Mucosa of rectum (tissue), 2 donors: ENCODE measurements at regions not wholly inside any gene's neighbourhood (a gene's known extent, or its start where the extent isn't known, plus 50 kb on each side); places are given as distances from the start of the nearest gene placed in this dataset.

Experiments used
- H3K27ac ChIP-seq, 2 donors: one replicate each; pipeline ENCODE4 v1.7.0; 2013; ENCODE audit warnings: inconsistent platforms in 2 of 2, low read depth in 2 of 2, low read length in 2 of 2
- H3K27me3 ChIP-seq, 2 donors: one replicate each; pipeline ENCODE4 v1.7.0; 2013; ENCODE audit warnings: low read length in 2 of 2; ENCODE audit not compliant: control insufficient read depth in 2 of 2, insufficient read depth in 2 of 2
- H3K36me3 ChIP-seq, 2 donors: one replicate each; pipeline ENCODE4 v1.7.0; 2013; ENCODE audit warnings: low read length in 2 of 2; ENCODE audit not compliant: control insufficient read depth in 2 of 2, insufficient read depth in 2 of 2
- H3K4me1 ChIP-seq, 2 donors: one replicate each; pipeline ENCODE4 v1.7.0; 2013; ENCODE audit warnings: low read length in 2 of 2, mild to moderate bottlenecking in 1 of 2; ENCODE audit not compliant: control insufficient read depth in 2 of 2, insufficient read depth in 2 of 2
- H3K4me3 ChIP-seq, 2 donors: one replicate each; pipeline ENCODE4 v1.7.0; 2013; ENCODE audit warnings: low read length in 2 of 2
- H3K9ac ChIP-seq, 2 donors: one replicate each; pipeline ENCODE4 v1.7.0; 2013; ENCODE audit warnings: low read length in 2 of 2, low read depth in 1 of 2, mild to moderate bottlenecking in 1 of 2
- H3K9me3 ChIP-seq, 2 donors: one replicate each; pipeline ENCODE4 v1.7.0; 2013; ENCODE audit warnings: low read length in 2 of 2; ENCODE audit not compliant: control insufficient read depth in 2 of 2
- donor health status: healthy.
- donor health status: Normal muscosa, but diverticular disease.

DNA sequence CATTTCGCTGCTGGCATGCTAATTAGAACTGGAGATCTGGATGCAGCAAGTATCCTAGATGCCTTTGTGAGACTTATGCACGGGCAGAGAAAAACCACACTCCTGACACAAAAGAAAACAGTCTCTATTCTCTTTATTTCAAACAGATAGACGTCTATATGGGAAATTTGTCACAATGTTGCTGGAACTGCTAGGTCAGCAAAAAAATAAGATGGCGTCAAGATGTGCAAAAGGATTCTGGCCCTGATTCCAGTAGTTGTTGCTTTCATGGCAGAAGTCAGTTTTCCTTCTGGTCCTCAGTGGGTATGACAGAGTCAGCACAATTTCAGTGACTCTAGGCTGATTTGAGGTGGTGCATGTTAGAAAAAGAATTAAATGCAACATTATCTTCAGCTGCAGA lies 1068.0 kb downstream of the SLITRK5 start:
- no peaks in the 10 kb centered on the region for H3K9me3 ChIP-seq
- no peak overlapping the region for H3K27ac ChIP-seq
- H3K4me1 ChIP-seq: no peaks in the 10 kb centered on the region
- no peaks in the 10 kb centered on the region for H3K36me3 ChIP-seq
- no peaks in the 10 kb centered on the region for H3K27me3 ChIP-seq
- no peak overlapping the region for H3K9ac ChIP-seq
- no peak overlapping the region for H3K4me3 ChIP-seq

DNA sequence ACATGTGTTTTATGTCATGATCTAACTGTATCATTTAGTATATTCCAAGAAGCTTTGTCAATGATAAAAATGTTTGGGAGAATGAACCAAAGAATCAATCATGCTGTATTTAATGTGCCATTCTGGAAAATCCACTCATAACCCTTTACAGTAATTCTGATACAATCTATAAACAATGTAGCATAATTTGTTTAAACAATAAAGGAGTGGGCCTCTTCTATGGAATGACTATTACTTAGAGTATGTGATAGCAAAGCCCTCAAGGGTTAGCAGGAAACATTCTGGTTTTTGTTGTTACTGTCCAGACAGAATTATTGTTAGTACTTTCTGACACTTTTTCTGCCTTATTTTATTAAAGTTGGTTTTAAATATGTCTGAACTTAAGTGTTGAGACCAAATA lies 1073.1 kb downstream of the SLITRK5 start:
- Histone ChIP-seq H3K4me3 (no peak overlapping the region), H3K27ac (no peak overlapping the region), H3K27me3 (no peaks in the 10 kb centered on the region), H3K36me3 (no peaks in the 10 kb centered on the region), H3K4me1 (no peaks in the 10 kb centered on the region), H3K9ac (no peak overlapping the region), H3K9me3 (no peaks in the 10 kb centered on the region)

DNA sequence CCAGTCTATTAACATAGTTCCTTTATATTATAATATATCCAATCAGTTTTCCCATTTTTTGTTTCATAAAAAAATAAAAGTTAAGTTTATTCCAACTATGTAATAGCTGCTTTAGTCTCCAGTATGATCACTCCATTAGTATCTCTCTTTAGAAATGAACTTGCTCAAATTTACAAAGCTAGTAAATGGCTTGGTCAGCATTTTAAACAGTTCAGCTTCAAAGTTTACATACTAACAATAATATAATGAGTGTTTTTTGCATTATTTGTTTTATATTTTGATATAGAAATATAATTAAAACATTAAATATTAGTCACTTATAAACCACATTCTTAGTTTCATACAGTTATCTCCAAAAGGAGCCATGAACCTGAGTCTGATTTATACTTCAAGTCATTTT lies 1073.8 kb downstream of the SLITRK5 start:
- no peaks in the 10 kb centered on the region for H3K27me3 ChIP-seq
- H3K4me3 ChIP-seq: no peak overlapping the region
- no peaks in the 10 kb centered on the region for H3K4me1 ChIP-seq
- no peak overlapping the region for H3K27ac ChIP-seq
- H3K36me3 ChIP-seq: no peaks in the 10 kb centered on the region
- H3K9ac ChIP-seq: no peak overlapping the region
- no peaks in the 10 kb centered on the region for H3K9me3 ChIP-seq

DNA sequence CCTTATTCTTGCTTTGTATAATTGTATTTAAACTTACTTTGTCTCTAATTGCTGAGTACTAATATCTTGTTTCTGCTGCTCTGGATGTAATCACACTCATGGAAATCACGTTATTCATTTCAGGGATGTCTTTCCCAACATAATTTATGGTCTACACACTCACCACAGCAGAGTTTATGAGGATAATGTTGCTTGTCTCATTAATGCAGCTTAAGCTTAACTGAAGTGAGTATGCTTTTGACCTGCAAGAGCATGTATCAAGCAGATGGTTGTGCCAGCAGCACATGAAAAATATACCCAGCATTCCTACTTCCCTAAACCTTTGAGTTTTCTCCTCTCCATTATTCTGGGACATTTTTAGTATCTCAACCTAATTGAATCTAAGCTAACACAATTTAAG lies 1080.9 kb downstream of the SLITRK5 start:
- no peaks in the 10 kb centered on the region for H3K4me1 ChIP-seq
- H3K9me3 ChIP-seq: no peaks in the 10 kb centered on the region
- no peak overlapping the region for H3K27ac ChIP-seq
- no peak overlapping the region for H3K4me3 ChIP-seq
- no peaks in the 10 kb centered on the region for H3K36me3 ChIP-seq
- H3K9ac ChIP-seq: no peak overlapping the region
- no peaks in the 10 kb centered on the region for H3K27me3 ChIP-seq

DNA sequence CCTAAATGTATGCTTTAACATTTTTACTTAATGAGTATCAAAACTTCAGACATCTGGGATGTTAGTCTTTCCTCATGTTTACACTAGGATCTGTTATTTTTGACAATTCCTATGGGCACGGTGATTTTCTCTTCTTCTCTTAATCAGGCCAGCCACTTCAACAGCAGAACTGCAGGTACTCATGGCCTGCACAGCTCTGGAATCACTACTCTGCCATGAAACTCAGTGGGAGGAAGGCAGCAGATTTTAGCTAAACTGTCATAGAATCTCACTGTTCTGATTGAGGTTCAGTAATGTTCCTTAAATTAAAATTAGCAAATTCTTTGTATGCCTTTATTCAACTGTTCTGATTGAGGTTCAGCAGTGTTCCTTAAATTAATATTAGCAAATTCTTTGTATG lies 1083.0 kb downstream of the SLITRK5 start:
- H3K36me3 ChIP-seq: no peaks in the 10 kb centered on the region
- H3K27me3 ChIP-seq: no peaks in the 10 kb centered on the region
- no peak overlapping the region for H3K4me3 ChIP-seq
- no peaks in the 10 kb centered on the region for H3K9me3 ChIP-seq
- H3K4me1 ChIP-seq: no peaks in the 10 kb centered on the region
- no peak overlapping the region for H3K9ac ChIP-seq
- no peak overlapping the region for H3K27ac ChIP-seq

DNA sequence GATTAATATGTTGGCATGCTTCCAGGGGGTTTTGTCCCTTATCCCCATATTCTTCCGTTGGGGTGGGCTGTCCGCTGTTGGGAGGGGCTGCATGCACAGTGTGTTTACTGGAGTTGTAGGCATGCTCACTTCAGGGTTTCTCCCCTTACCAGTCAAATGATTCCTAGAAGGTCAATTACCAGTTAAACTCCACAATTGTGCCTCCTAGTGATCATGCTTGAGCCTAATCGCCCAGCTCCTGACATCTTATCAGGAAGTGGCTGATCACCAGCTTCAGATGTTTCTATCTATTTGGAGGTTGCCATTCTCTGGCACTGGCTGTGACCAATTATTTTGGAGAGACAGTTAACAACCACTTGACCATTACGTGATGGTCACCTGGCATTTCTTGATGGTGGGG lies 1090.0 kb downstream of the SLITRK5 start:
- no peak overlapping the region for H3K9ac ChIP-seq

DNA sequence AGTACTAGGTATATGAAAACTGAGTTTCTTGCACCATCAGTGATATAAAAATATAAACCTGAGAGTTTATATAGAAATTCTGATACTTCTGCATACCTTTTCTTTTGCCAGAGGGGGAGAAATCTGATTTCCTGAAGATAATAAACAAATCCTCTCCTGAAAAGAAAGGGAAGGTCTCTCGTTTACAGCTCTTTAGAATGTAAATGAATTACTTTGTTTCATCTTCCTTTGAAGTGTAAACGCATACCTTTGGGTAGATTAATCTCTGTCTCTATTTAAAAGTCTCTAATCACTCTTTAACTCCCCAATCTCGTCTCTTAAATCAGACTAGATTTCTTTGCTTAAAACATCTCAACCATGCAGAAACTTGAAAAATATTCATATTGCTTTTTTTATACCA lies 1092.9 kb downstream of the SLITRK5 start:
- Histone ChIP-seq H3K4me3 (no peak overlapping the region), H3K9ac (no peak overlapping the region), H3K27me3 (no peaks in the 10 kb centered on the region), H3K36me3 (no peaks in the 10 kb centered on the region), H3K27ac (no peak overlapping the region), H3K4me1 (no peaks in the 10 kb centered on the region), H3K9me3 (no peaks in the 10 kb centered on the region)

More for the DNA sequence above, 1090.0 kb downstream of the SLITRK5 start:
- Histone ChIP-seq H3K27ac (no peak overlapping the region), H3K9me3 (no peaks in the 10 kb centered on the region), H3K4me3 (no peak overlapping the region), H3K27me3 (no peaks in the 10 kb centered on the region), H3K36me3 (no peaks in the 10 kb centered on the region), H3K4me1 (no peaks in the 10 kb centered on the region)

DNA sequence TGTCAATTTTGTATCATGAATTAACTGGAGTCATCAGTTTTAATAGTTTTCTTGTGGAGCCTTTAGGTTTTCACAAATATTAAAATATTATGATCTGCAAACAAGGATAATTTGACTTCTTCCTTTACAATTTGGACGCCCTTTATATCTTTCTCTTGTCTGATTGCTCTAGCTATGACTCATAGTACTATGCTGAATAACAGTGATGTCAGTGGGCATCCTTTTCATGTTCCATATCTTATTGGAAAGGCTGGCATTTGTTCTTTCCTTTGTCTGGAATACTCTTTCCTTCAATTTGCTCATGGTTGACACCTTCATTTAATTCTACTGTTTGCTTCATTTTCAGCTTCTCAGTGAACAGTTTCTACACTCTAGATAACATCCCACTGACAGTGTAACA lies 1129.3 kb downstream of the SLITRK5 start:
- Histone ChIP-seq H3K27me3 (no peaks in the 10 kb centered on the region), H3K4me3 (no peak overlapping the region), H3K4me1 (no peaks in the 10 kb centered on the region), H3K27ac (no peak overlapping the region), H3K36me3 (no peaks in the 10 kb centered on the region), H3K9me3 (peaks cover 0 to 3% of the 10 kb centered on the region in 2 donors), H3K9ac (no peak overlapping the region)

DNA sequence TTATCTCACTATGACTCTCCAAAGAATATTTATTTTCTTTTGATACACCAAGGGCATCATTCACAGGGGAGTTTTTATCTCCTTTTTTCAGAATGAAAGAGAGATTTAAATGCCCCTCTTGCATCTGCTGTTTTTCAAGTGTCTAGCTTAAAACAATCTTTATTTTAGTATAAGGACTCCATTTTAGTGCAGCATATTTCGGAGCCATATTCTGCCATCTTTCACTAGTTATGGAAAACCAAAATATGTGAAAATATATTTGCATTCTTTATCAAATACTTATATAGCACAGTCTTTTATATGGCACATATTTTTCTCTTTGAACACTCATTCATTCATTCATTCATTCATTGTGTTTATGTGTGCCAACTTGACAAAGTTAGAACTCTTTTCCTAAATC lies 1130.2 kb downstream of the SLITRK5 start:
- H3K4me3 ChIP-seq: no peak overlapping the region
- H3K36me3 ChIP-seq: no peaks in the 10 kb centered on the region
- no peak overlapping the region for H3K27ac ChIP-seq
- H3K9ac ChIP-seq: no peak overlapping the region
- peaks cover 0 to 3% of the 10 kb centered on the region in 2 donors for H3K9me3 ChIP-seq
- H3K27me3 ChIP-seq: no peaks in the 10 kb centered on the region
- H3K4me1 ChIP-seq: no peaks in the 10 kb centered on the region

DNA sequence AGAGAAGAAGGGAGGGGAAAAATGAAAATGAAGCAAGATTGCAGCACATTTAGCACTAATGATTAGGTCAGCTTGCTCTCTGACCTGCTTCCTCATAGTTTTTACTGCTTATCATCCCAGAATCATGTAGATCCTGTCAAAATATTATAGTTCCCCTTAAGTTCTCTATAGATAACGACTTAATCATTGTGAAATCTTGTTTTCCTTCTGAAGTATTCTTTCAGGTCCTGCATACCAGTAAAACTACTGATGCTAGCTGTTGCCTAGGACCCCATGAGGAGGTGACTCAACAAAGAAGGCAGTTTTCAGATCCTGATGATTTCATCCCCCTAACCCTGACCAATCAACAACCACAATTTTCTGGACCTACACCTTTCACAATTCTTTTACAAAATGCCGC lies 1131.7 kb downstream of the SLITRK5 start:
- no peaks in the 10 kb centered on the region for H3K36me3 ChIP-seq
- no peak overlapping the region for H3K9ac ChIP-seq
- H3K4me3 ChIP-seq: no peak overlapping the region
- no peak overlapping the region for H3K27ac ChIP-seq
- H3K9me3 ChIP-seq: peaks cover 0 to 3% of the 10 kb centered on the region in 2 donors
- no peaks in the 10 kb centered on the region for H3K4me1 ChIP-seq
- no peaks in the 10 kb centered on the region for H3K27me3 ChIP-seq

DNA sequence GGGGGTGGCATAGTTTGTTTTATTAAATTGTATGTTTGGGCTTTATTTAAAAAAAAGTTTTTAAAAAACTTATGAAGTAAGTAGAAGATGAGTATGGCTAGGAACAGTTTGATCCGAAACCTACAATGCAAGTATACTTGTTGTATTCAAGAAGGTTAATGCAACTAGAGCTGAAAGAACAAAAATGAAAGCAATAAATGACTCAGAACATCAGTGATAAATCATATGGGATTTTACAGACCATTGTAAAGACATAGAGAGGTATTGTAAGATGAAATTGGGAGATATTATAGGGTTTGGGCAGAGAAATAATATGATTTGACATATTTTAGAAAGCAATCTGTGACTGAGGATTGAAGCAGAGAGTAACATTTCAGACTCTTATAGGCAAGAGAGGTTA lies 1135.3 kb downstream of the SLITRK5 start:
- Histone ChIP-seq H3K4me1 (no peaks in the 10 kb centered on the region), H3K27me3 (no peaks in the 10 kb centered on the region), H3K9me3 (peaks cover 0 to 3% of the 10 kb centered on the region in 2 donors), H3K9ac (no peak overlapping the region), H3K36me3 (no peaks in the 10 kb centered on the region), H3K4me3 (no peak overlapping the region), H3K27ac (no peak overlapping the region)
